HK-2 (cell line): ENCODE measurements at regions not wholly inside any gene's neighbourhood (a gene's known extent, or its start where the extent isn't known, plus 50 kb on each side); places are given as distances from the start of the nearest gene placed in this dataset.

Source experiments
- DNase-seq: peaks from one replicate; pipeline ENCODE4 v3.0.0-alpha.2; 2018; ENCODE audit not compliant: unreplicated experiment

GRCh38 chr4:156103311-156103710, 149.6 kb upstream of the CTSO start:
- DNase-seq = no peak

DNA sequence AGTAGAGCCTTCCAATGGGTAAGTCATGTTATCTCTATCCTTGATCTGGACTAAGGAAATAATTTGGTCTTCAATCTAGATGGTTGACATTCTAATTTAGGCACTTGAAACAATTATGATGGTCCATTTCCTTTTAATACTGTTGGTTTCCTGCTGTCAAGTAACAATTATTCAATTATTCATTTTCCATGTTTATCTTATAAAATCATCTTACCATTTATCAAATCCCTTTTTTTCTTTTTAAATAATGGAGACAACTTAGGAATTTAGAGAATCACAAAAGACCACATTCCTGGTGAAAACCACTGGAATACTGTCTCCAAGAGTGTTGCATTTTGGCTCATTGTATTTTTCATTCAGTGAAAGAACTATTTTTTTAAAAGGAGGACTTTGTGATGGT, 148.7 kb upstream of the CTSO start:
- no peak for DNase-seq

DNA sequence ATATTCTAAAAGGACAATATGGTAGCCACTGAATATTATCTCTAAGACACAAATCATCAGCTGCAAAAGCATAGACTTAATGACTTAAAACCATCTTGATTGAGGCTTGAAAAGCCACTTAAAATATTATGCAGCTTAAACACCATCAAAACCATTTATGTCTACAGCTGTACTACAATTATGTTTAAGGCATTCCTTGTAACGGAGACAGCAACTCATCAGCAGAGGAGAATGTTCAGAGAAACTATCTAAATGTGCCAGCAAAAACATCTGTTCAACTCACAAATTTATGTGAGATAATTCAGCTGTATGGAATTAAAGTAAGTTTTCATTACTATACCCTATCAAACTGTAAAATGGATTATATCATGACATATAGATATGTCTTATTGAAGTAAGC, 147.9 kb upstream of the CTSO start:
- no peak for DNase-seq

DNA sequence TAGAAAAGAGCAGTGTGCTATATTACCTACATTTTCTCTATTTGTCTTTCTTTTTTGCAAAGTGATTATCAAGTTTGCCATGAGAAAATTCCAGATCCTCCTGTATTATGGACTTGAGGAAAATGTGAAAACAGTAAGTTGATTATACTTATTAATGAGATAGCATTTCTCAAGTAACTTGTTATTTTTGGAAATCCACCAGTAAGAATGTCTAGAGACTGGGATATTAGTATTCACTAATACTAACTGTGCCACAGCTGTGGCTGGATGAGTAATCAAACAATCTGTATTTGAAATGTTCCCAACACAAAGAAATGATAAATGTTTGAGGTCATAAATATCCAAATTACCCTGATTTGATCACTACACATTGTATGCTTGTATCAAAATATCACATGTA, 147.0 kb upstream of the CTSO start:
- no peak for DNase-seq

DNA sequence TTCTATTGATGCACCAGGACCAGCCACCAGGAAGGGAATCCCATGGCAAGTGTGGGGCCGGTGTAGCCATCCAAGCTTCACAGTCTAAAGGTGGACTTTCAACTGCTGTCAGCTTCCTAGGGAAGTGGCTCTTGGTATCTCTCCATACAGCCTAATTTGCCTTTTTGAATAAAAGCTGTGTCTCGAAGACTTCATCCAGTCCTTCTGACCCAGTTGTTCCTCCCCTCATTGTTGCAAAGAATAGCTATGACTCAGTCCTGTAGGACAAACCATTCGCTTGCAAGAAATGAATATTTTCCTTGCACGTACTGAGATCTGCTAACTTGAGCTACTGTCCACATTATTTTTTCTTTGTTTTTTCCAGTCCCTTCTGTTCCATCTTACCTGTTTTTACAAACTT, 145.1 kb upstream of the CTSO start:
- DNase-seq = no peak

- no peak for DNase-seq
Measured at GRCh38 chr4:156085100-156085499, 131.4 kb upstream of the CTSO start.

GRCh38 chr4:156084373-156084772, 130.7 kb upstream of the CTSO start:
- DNase-seq = no peak

- DNase-seq = no peak
Measured at GRCh38 chr4:156073976-156074375, 120.3 kb upstream of the CTSO start.

DNA sequence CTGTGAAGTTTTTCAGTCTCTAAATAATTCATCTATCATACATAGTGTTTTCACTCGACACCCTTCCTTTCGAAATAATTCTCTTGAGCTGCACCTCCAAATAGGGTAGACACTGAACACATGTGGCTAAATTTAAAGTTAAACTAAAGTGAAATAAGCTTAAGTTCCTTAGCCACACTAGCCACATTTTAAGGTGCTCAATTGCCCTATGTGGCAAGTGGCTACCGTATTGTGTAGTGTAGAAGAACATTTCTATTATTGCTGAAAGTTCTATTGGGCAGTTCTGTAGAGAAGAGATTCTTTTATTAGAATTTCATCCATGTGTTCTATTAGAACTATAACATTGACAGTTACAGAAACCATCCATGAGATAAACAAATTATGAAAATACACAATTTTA, 107.0 kb upstream of the CTSO start:
- no peak for DNase-seq

DNA sequence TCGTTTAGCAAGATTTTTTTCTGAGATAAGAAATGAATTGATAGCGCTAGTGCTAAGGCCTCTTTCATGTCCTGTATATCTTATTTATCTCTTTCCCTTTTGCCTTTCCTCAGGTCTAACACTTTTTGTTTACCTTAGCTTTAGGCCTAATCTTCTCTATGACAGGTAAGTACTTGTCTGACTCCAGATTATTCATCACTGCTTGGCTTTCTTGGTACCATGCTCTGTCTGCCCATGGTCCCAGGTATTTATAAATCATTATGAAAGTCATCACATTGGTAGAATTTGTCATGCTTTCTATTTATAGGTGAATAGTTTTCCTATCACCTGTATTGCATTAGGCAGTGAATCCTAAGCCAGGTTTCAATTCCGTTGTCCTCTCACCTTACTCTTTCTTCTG, 99.5 kb upstream of the CTSO start:
- DNase-seq = no peak

GRCh38 chr4:156052116-156052515, 98.5 kb upstream of the CTSO start:
- no peak for DNase-seq

GRCh38 chr4:156038772-156039171, 85.1 kb upstream of the CTSO start:
- DNase-seq = no peak

DNA sequence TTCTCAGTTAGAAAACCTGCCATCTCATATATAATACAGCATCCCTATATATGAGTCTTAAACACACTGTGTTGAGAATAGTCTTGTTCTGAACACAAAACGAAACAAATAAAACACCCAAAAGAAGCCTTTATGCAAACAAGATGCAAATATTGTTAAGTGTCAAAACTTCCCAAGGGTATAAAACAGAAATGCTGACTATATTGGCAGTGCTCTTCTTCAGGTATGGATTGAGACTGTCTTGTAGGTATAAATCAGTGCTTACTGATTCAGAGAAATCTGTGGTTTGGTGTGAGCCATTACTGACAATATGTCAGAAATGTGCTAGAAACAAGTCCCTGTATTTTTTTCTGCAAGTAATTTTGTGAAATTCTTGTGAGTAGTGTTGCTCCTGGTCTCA, 82.8 kb upstream of the CTSO start:
- no peak for DNase-seq

GRCh38 chr4:156029691-156030090, 76.0 kb upstream of the CTSO start:
- DNase-seq = no peak

DNA sequence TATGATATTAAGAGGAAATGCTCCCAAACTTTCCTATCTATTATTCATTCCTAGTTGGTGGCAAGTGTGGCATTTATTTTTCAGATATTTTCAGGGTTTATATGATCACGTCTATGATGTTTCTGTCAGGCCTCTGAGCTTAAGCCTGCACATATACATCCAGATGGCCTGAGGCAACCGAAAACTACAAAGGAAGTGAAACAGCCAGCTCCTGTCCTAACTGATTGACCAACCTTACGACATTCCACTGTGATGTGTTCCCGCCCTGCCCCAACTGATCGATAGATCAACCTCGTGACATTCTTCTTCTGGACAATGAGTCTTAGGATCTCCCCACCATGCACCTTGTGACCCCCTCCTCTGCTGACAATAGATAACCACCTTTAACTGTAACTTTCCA, 67.6 kb upstream of the CTSO start:
- DNase-seq = no peak

GRCh38 chr4:156019246-156019645, 65.6 kb upstream of the CTSO start:
- no peak for DNase-seq

DNA sequence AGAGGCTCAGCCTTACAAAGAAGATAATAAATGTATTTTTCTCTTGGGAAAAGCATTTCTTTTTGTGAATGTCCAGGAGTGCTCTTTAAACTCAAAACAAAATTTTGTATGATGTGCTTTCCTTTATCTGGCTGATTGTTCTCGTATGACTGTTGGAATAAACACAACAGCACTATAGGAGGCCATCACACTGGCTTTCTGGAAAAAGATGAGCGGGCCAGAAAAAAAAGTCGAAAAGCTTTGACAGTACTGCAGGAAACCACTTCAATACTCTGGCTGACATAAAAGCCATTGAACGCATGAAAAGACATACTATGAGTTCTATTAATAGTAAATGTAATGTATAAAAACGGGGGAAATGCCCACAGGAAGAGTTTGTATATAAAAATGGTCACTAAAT, 64.7 kb upstream of the CTSO start:
- DNase-seq = no peak

GRCh38 chr4:156015781-156016180, 62.1 kb upstream of the CTSO start:
- DNase-seq = no peak

DNA sequence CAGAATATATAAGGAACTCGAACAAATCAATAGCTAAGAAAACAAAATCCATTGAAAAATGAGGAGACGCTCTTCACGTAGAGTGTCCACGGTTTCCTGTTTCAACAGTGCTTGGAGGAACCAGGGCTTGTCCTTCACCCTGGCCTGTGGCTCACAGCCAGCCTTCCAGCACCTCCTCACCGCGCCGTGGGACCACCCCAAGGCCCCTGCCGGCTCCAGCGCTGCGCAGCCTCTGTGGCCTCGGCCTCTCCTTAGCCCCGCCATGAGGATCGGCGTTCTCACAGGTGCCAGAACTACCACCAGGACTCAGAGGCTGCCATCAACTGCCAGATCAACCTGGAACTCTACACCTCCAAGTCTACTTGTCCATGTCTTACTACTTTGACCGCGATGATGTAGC, 52.5 kb upstream of the CTSO start:
- DNase-seq = no peak
